SK-N-MC (cell line): ENCODE measurements at regions not wholly inside any gene's neighbourhood (a gene's known extent, or its start where the extent isn't known, plus 50 kb on each side); places are given as distances from the start of the nearest gene placed in this dataset.

Experiments used
- EZH2 ChIP-seq: fragments of 200-600 bp; sonication (generic); IDR thresholded peaks from one replicate; pipeline ENCODE4 v1.6.1; 2017; ENCODE audit warnings: antibody characterized with exemption
- FOXP2 ChIP-seq: optimal IDR thresholded peaks from 2 replicates; pipeline ENCODE3; 2011; ENCODE audit warnings: mild to moderate bottlenecking, moderate library complexity; ENCODE audit not compliant: insufficient read depth; ENCODE audit errors: extremely low read length, control extremely low read depth
- POLR2AphosphoS5 ChIP-seq: IDR thresholded peaks from 2 replicates; pipeline ENCODE4 v1.6.1; 2012; ENCODE audit warnings: mild to moderate bottlenecking, low read depth, low read length, borderline replicate concordance

GRCh38 chr15:94934440-94934839, 703.1 kb downstream of the MCTP2 start:
- TF ChIP-seq EZH2 (no peak), POLR2AphosphoS5 (no peak), FOXP2 (no peak)
